IPS DF 6.9 (cell line): ENCODE measurements at regions not wholly inside any gene's neighbourhood (a gene's known extent, or its start where the extent isn't known, plus 50 kb on each side); places are given as distances from the start of the nearest gene placed in this dataset.
"Not testable (repeated sequence)": the region's sequence is repeated elsewhere in the genome, so short reads cannot be mapped to it uniquely, and the experiment has no call there.

Experiments used
- DNase-seq: peaks from one replicate; pipeline ENCODE4 v3.0.0-alpha.2; 2013; ENCODE audit warnings: low read depth, low spot score
- H3K27ac ChIP-seq: one replicate; pipeline ENCODE4 v1.5.1; 2013; ENCODE audit warnings: low read length, control low read depth
- H3K27me3 ChIP-seq: 2 replicates; pipeline ENCODE4 v1.6.1; 2013; ENCODE audit warnings: mild to moderate bottlenecking, low read length; ENCODE audit not compliant: control insufficient read depth, insufficient read depth
- H3K36me3 ChIP-seq: 2 replicates; pipeline ENCODE4 v1.6.1; 2013; ENCODE audit warnings: low read length; ENCODE audit not compliant: control insufficient read depth, insufficient read depth
- H3K4me1 ChIP-seq: 2 replicates; pipeline ENCODE4 v1.6.1; 2013; ENCODE audit warnings: low read length; ENCODE audit not compliant: control insufficient read depth, insufficient read depth
- H3K4me3 ChIP-seq: 2 replicates; pipeline ENCODE4 v1.5.1; 2013; ENCODE audit warnings: mild to moderate bottlenecking, low read length
- H3K9me3 ChIP-seq: 2 replicates; pipeline ENCODE4 v1.6.1; 2013; ENCODE audit warnings: low read length, inconsistent platforms; ENCODE audit not compliant: control insufficient read depth, insufficient read depth
- WGBS: extraction: QIAGEN DNeasy Blood & Tissue Kit; methylation state at CpG from one replicate; pipeline ENCODE4 v1.1.7; 2013; ENCODE audit warnings: mixed read lengths, missing lambda C conversion rate; ENCODE audit not compliant: insufficient read length, insufficient coverage; 5-methylcytosine and 5-hydroxymethylcytosine counted together

DNA sequence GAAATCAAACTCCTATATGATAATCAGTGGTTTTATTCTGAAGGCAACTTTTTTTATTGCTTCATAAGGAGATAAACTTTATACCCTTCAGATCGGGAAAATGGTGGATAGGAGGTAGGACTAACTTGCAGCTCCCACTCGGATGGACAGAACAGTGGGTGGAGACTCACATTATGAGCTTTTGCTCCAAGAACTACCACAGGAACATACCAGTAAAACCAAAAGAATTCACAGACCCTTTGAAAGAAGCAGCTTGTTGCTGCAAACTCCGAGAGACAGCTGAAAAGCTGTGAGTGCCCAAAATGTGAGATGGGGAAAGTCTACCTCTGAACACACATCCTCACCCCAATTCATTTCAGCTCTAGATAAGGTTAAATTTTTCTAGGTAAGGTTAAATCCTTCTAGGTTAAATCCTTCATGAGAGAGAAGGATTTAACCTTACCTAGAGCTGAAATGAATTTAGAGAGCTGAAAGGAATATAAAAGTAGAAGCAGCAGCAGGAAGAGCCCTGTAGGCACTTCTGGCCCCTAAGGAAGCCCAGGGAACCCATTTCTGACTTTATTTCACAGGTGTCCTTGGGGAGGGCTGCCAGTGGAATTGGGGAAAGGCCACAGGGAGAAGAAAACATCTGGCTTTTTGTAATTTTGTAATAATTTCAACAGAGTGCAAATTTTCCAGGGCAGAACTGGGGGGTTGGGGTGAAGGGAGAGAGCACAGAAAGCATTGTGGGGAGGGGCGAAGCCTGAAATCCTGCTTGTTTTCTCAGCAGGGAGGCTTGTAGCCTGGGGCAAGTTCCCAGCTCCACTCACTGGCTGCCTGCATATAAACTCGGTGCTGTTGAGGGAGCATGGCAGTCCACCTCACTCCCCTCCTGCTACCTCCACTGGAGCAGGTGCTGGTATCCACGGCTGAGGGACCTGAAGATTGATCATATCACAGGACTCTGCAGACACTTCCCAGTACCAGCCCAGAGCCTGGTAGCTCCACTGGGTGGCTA, 65.9 kb upstream of the HCRTR2 start:
- Histone ChIP-seq H3K9me3 (no peaks in the 10 kb centered on the region), H3K4me3 (no peak overlapping the region), H3K4me1 (peaks cover 3% of the 10 kb centered on the region; the same call in 1 of the 2 replicates), H3K27ac (no peak overlapping the region), H3K36me3 (no peaks in the 10 kb centered on the region), H3K27me3 (no peaks in the 10 kb centered on the region)
- peak; percentile 9 for DNase-seq
- no CpG with 5 or more reads among the region's 6 CpGs for WGBS

DNA sequence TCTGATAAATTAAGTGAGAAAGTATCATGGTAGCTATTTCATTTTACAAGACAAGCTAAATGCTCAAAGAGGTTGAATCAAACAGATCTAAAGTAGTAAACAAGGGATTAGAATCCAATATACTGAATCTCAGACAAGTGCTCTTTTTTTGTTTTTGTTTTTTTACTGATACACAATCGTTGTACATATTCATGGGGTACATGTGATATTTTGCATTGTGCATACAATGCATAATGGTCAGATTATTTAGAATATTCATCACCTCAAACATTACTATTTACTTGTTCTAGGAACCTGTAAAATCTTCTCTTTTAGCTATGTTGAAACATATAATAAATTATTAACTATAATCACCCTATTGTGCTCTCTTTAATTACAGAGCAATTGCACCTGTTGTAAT, 57.0 kb upstream of the HCRTR2 start:
- H3K27ac ChIP-seq = no peak overlapping the region
- no peaks in the 10 kb centered on the region for H3K27me3 ChIP-seq
- H3K36me3 ChIP-seq = no peaks in the 10 kb centered on the region
- no peak for DNase-seq
- H3K4me1 ChIP-seq = no peaks in the 10 kb centered on the region
- no peak overlapping the region for H3K4me3 ChIP-seq
- H3K9me3 ChIP-seq = no peaks in the 10 kb centered on the region
- no CpG with 5 or more reads among the region's 1 CpG for WGBS

- DNase-seq, H3K4me1 ChIP-seq, H3K27me3 ChIP-seq, H3K9me3 ChIP-seq, H3K27ac ChIP-seq, H3K36me3 ChIP-seq, H3K4me3 ChIP-seq: not testable (repeated sequence)
- no CpG with 5 or more reads among the region's 2 CpGs for WGBS
Observed at GRCh38 chr6:55124241-55124640, 50.1 kb upstream of the HCRTR2 start.
